HG02798 (cell line): ENCODE measurements at regions not wholly inside any gene's neighbourhood (a gene's known extent, or its start where the extent isn't known, plus 50 kb on each side); places are given as distances from the start of the nearest gene placed in this dataset.
"Not testable (repeated sequence)": the region's sequence is repeated elsewhere in the genome, so short reads cannot be mapped to it uniquely, and the experiment has no call there.

ENCODE experiments used
- ATAC-seq: cut with Tn5 transposase; IDR thresholded peaks from one replicate; pipeline ENCODE4 v1.9.1; 2021; ENCODE audit warnings: mild to moderate bottlenecking; ENCODE audit not compliant: unreplicated experiment, poor library complexity

DNA sequence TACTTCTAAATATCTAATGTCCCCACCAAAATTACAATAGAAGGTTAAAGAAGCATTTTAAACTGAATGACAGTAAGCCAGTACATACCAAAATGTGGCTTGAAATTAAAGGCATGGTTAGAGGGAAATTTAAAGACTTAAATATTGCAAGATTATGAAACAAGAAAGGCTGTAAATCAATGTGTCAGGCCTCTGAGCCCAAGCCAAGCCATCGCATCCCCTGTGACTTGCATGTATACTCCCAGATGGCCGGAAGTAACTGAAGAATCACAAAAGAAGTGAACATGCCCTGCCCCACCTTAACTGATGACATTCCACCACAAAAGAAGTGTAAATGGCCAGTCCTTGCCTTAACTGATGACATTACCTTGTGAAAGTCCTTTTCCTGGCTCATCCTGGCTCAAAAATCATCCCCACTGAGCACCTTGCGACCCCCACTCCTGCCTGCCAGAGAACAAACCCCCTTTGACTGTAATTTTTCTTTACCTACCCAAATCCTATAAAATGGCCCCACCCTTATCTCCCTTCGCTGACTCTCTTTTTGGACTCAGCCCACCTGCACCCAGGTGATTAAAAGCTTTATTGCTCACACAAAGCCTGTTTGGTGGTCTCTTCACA is 132.4 kb upstream of the ADCY2 start:
- not testable (repeated sequence) for ATAC-seq

DNA sequence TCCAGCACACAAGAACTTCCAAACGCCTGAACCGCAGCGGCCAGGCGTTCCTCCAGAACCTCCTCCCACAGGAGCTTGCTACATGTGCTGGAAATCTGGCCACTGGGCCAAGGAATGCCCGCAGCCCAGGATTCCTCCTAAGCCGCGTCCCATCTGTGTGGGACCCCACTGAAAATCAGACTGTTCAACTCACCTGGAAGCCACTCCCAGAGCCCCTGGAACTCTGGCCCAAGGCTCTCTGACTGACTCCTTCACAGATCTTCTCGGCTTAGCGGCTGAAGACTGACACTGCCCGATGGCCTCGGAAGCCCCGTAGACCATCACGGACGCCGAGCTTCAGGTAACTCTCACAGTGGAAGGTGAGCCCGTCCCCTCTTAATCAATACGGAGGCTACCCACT is 130.2 kb upstream of the ADCY2 start:
- not testable (repeated sequence) for ATAC-seq

- not testable (repeated sequence) for ATAC-seq
Observed at GRCh38 chr5:7268722-7269121, 127.2 kb upstream of the ADCY2 start.

DNA sequence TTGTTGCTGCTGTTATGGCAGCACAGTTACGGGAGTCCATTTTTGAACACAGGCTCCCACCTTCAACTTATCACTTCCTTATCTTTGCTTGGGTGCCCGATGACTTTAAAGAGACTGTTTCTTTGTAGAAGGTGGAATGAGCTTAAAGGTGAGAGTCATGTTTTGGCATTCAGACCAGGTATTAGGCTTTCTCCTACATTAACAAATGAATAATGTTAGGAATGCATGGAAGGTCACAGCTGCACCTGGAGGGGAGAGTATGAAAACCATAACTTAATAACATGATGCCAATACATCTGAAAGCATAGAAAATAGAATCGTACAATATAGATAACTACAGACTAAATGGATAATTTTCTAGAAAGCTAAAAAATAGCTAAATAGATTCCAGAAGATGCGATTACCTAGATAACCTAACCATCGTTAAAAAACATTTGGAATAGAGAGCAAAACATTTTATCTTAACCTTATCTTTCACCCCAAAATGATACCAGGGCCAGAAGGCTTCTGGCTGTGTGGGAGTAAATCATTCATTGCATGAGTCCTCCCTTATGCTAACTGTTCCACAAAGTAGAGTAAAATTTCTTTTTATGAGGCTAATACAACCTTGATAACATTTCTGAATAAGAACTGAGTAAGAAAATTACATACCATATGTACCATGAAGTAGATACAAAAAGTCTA is 126.2 kb upstream of the ADCY2 start:
- no peak for ATAC-seq

GRCh38 chr5:7271435-7272084 is 124.4 kb upstream of the ADCY2 start:
- no peak for ATAC-seq

DNA sequence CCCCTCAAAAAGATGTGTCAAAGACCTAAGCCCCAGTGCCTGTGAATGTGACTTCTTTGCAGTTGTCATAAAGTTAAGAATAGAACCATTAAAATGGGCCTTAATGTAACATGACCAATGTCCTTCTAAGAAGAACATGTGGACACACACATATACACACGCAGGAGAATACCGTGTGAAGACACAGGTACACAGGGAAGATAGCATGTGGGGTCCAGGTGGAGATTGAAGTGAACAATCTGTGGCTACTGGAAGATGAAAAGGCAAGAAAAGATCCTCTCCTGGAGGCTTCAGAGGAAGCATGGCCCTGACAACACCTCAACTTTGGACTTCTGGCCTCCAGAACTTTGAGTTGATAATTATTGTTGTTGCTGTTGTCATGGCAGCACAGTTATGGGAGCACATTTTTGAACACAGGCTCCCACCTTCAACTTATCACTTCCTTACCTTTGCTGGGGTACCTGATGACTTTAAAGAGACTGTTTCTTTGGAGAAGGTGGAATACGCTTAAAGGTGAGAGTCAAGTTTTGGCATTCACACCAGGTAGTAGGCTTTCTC is 123.5 kb upstream of the ADCY2 start:
- ATAC-seq = no peak

- ATAC-seq = no peak
Observed at GRCh38 chr5:7274203-7274602, 121.7 kb upstream of the ADCY2 start.

DNA sequence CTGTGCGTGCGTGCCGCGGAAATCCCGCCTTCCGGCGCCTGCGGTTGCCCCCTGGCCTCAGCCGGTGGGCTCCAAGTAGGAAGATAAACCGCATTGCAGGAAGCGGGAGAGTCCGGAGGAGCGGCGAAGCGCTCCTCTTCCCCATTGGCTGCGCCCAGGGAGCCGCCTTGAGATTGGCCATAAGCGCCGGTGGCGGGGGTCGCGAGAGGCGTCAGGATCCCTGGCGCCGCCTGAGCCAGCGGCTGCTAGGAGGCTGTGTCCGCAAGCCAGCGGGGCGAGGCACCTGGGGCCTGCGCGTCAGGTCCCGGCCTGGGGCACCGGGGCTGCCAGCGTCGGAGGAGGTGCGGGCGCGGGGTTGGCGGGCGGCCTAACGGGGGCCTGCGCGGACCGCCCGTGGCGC is 106.3 kb upstream of the ADCY2 start:
- ATAC-seq = not testable (repeated sequence)

GRCh38 chr5:7297821-7298220 is 98.1 kb upstream of the ADCY2 start:
- ATAC-seq = not testable (repeated sequence)

GRCh38 chr5:7299731-7300130 is 96.2 kb upstream of the ADCY2 start:
- ATAC-seq = not testable (repeated sequence)

- ATAC-seq = not testable (repeated sequence)
Observed at GRCh38 chr5:7305000-7305674, 90.8 kb upstream of the ADCY2 start.

- ATAC-seq = not testable (repeated sequence)
Observed at GRCh38 chr5:7306556-7306955, 89.4 kb upstream of the ADCY2 start.

- ATAC-seq = not testable (repeated sequence)
Observed at GRCh38 chr5:7307709-7308108, 88.2 kb upstream of the ADCY2 start.

DNA sequence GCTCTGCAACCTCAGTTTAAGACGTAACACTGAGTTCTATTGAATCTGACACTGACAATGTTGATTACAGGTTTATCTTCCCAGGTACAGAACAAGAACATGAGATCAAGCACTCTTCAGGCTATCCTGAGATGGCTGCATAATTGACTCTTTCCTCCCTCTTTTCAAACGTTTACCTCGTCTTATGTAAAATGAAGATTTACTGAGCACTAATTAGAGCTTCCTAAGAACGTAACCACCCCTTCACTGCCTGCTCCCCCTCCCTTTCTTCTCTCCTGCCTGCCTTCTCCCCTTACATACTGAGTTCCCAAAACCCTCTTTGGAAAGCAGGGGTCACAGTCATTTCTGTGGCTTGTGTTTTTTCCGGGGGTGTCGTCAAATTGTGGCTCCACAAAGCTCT is 86.2 kb upstream of the ADCY2 start:
- not testable (repeated sequence) for ATAC-seq

- not testable (repeated sequence) for ATAC-seq
Observed at GRCh38 chr5:7310656-7311055, 85.3 kb upstream of the ADCY2 start.

GRCh38 chr5:7315118-7315517 is 80.8 kb upstream of the ADCY2 start:
- no peak for ATAC-seq

DNA sequence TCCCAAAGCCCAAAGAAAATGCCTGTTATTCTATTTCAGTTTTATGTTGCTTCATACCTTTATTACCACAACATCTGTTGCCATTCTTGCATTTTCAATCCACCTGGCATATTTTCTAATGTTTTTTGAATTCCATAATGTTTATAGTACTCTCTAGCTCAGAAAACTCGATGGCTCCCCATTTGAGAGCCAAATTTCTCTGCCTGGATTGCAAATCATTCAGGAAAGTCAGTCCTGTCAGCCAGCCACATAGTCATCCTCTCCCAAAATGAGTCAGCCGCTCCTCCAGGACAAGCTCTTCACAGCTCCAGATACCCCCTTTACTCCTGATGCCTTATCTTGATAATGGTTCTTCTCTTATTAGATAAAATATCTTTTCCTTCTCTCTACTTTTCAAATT is 78.2 kb upstream of the ADCY2 start:
- ATAC-seq = no peak

DNA sequence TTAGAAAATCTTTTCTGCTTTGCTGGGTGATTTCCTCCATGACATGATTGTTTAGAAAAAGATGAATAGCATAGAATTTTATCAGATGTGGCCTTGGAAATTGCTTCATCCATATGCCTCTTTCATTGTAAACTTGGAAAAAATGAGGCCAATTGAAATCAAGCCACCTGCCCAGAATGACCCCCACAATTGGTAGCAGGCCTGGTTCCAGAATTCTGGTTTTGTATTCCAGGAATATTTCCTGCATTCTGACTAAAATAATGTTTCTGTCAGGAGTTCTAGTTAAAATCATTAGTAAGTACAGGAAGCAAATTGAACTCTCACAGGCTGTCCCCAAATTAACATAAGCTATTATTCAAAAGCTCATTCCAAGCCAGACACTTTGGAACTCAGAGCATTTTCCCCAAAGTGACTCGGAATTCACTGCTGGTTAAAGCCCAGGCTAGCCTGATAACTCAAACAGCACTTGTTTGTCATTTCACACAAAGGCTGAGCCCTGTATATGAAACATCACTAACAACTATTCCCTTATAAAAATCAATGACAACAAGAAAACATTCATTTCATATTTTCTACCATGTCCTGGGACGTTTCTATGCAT is 75.1 kb upstream of the ADCY2 start:
- ATAC-seq = no peak

DNA sequence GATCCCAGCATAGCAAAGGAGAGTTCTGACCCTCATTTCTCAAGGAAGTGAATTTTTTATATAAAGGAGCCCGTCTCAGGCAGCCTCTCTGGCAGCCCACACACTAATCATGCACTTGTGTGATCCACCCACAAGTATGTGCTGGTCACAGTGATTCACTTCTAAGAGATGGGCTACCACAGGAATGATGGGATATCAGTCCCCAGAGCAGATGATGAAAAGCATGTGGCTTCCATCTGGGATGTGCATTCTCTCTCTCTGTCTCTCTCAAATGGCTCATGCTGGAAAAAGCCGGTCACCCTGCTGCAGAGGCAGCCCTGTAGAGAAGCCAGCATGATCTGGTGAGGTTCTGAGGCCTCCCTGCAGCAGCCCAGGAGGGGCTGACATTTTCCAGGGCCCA is 74.2 kb upstream of the ADCY2 start:
- no peak for ATAC-seq

DNA sequence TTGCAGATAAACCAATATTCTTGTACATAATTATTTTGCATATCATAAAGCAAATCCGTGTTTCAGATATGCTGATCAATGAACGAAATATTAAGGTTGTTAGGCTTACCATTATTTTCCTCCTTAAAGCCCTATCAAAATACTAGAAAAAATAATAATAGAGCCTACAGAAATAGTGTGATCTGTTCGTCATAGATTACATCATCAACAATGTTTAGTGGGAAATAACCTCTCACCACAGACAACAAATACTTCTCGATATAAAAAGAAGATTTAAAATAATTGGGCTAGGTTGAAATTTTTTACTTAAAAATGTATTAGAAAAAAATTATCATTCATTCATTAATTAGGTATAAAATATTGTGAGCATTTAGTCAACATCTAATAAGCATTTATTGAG is 71.0 kb upstream of the ADCY2 start:
- ATAC-seq = no peak
